CD14-positive monocyte (primary cell): ENCODE measurements at regions not wholly inside any gene's neighbourhood (a gene's known extent, or its start where the extent isn't known, plus 50 kb on each side); places are given as distances from the start of the nearest gene placed in this dataset.

Experiments used
- DNase-seq, 3 donors: peaks; one replicate each; pipeline ENCODE4 v3.0.0-alpha.2; 2011 to 2022
- H2AFZ ChIP-seq: 2 replicates; pipeline ENCODE4 v1.6.0; 2012; ENCODE audit warnings: mild to moderate bottlenecking, low read depth, low read length, inconsistent platforms; ENCODE audit not compliant: insufficient read depth, poor library complexity, severe bottlenecking
- H3K27ac ChIP-seq, 2 donors: 1 replicate in 1 of 2; 2 replicates in 1 of 2; pipeline ENCODE4 v1.5.1; 2012 to 2013; ENCODE audit warnings: low read length in 2 of 2, control low read depth in 1 of 2, inconsistent platforms in 1 of 2, low read depth in 1 of 2, mild to moderate bottlenecking in 1 of 2
- H3K27me3 ChIP-seq, 2 donors: one replicate each; pipeline versions ENCODE4 v1.6.0 to v1.6.1; 2011 to 2013; ENCODE audit warnings: low read length in 2 of 2; ENCODE audit not compliant: control insufficient read depth in 2 of 2, insufficient read depth in 2 of 2
- H3K36me3 ChIP-seq, 2 donors: replicated peaks in 1 of 2; 1 replicate in 1 of 2; 2 replicates in 1 of 2; pipeline versions ENCODE4 v1.5.1 to v1.6.1; 2012 to 2013; ENCODE audit warnings: low read length in 2 of 2, control low read depth in 1 of 2, inconsistent platforms in 1 of 2, mild to moderate bottlenecking in 1 of 2; ENCODE audit not compliant: insufficient read depth in 2 of 2, control insufficient read depth in 1 of 2
- H3K4me1 ChIP-seq, 2 donors: 1 replicate in 1 of 2; 2 replicates in 1 of 2; pipeline versions ENCODE4 v1.5.1 to v1.6.1; 2012 to 2013; ENCODE audit warnings: low read length in 2 of 2, control low read depth in 1 of 2, inconsistent platforms in 1 of 2, mild to moderate bottlenecking in 1 of 2, moderate library complexity in 1 of 2; ENCODE audit not compliant: insufficient read depth in 2 of 2, control insufficient read depth in 1 of 2
- H3K4me2 ChIP-seq: replicated peaks from 2 replicates; pipeline ENCODE3; 2012; ENCODE audit warnings: low read length, moderate library complexity, mild to moderate bottlenecking; ENCODE audit not compliant: poor library complexity, severe bottlenecking; ENCODE audit errors: extremely low read depth
- H3K4me3 ChIP-seq, 3 experiments: fragments of 200-600 bp in 1 of 3; sonication (generic) in 1 of 3; replicated peaks in 1 of 3; 1 replicate in 2 of 3; 2 replicates in 1 of 3; pipeline ENCODE4 v1.5.1; 2011 to 2013; ENCODE audit warnings: low read length in 3 of 3, mild to moderate bottlenecking in 3 of 3, control low read depth in 2 of 3, low read depth in 2 of 3, inconsistent platforms in 1 of 3, moderate library complexity in 1 of 3
- H3K79me2 ChIP-seq: 2 replicates; pipeline ENCODE4 v1.6.0; 2012; ENCODE audit warnings: mild to moderate bottlenecking, control low read depth, inconsistent platforms, low read length, moderate library complexity; ENCODE audit not compliant: insufficient read depth
- H3K9ac ChIP-seq: 2 replicates; pipeline ENCODE4 v1.6.0; 2017; ENCODE audit warnings: low read length, mild to moderate bottlenecking; ENCODE audit not compliant: insufficient read depth, poor library complexity, severe bottlenecking
- H3K9me3 ChIP-seq, 2 donors: replicated peaks in 1 of 2; 1 replicate in 1 of 2; 2 replicates in 1 of 2; pipeline versions ENCODE4 v1.5.1 to v1.6.1; 2012 to 2013; ENCODE audit warnings: low read length in 2 of 2, control low read depth in 1 of 2; ENCODE audit not compliant: control insufficient read depth in 1 of 2, insufficient read depth in 1 of 2
- H4K20me1 ChIP-seq: 2 replicates; pipeline ENCODE4 v1.6.0; 2012; ENCODE audit warnings: mild to moderate bottlenecking, low read length, control low read depth, moderate library complexity; ENCODE audit not compliant: insufficient read depth
- H3K27ac Mint-ChIP-seq, 7 donors: one replicate each; pipeline ENCODE4 v1.8.0; 2020; ENCODE audit warnings: mild to moderate bottlenecking in 7 of 7, mixed read lengths in 7 of 7, moderate library complexity in 6 of 7, inconsistent platforms in 2 of 7
- H3K27me3 Mint-ChIP-seq, 3 donors: one replicate each; pipeline ENCODE4 v1.8.0; 2021 to 2022; ENCODE audit warnings: low read depth in 3 of 3, mild to moderate bottlenecking in 3 of 3, mixed read lengths in 3 of 3, moderate library complexity in 3 of 3, inconsistent platforms in 1 of 3
- H3K36me3 Mint-ChIP-seq, 2 donors: one replicate each; pipeline ENCODE4 v1.8.0; 2020; ENCODE audit warnings: mixed read lengths in 2 of 2, inconsistent platforms in 1 of 2, mild to moderate bottlenecking in 1 of 2
- H3K4me1 Mint-ChIP-seq: one replicate; pipeline ENCODE4 v1.8.0; 2020; ENCODE audit warnings: mild to moderate bottlenecking, mixed read lengths
- H3K4me3 Mint-ChIP-seq, 2 donors: one replicate each; pipeline ENCODE4 v1.8.0; 2020; ENCODE audit warnings: mild to moderate bottlenecking in 2 of 2, mixed read lengths in 2 of 2, moderate library complexity in 1 of 2
- H3K9me3 Mint-ChIP-seq, 7 donors: one replicate each; pipeline ENCODE4 v1.8.0; 2020 to 2022; ENCODE audit warnings: mixed read lengths in 7 of 7, mild to moderate bottlenecking in 6 of 7, moderate library complexity in 6 of 7, inconsistent platforms in 2 of 7
- WGBS: methylation state at CpG from one replicate; pipeline ENCODE4 v1.1.5; 2013; ENCODE audit warnings: missing lambda C conversion rate; ENCODE audit not compliant: insufficient coverage; 5-methylcytosine and 5-hydroxymethylcytosine counted together
- intact Hi-C, 2 donors: fragments of 100-400 bp; cut with micrococcal nuclease; formaldehyde crosslinking; loops; one replicate each; pipeline versions ENCODE4 v1.15.0 to v1.15.1; 2023
- TF ChIP-seq, protein P1 (sequence below): fragments of 200-600 bp; IDR thresholded peaks from one replicate; pipeline ENCODE4 v1.8.0; 2022; ENCODE audit warnings: antibody characterized with exemption, mild to moderate bottlenecking

DNA sequence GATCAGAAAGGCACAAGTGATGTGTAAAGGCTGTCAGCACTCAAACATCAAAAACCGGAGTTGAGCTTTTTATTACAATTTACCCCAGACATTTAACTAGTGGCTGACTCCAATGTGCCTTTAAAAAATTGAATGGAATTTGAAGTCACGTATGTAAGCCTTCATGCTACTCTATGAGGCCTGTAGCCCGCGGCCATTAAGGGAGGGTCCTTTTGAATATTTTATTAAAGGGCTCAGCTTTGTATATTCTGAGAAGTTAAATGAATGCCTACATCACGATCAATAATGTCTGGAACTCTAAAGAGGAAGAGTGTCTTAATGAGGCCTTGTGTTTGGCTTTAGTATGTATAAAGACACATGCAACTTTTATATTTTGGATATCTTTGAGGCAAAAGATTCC, 916.6 kb upstream of the CELF2 start:
- Histone ChIP-seq H4K20me1 (no peaks in the 10 kb centered on the region), H3K27me3 (no peaks in the 10 kb centered on the region), H3K9ac (no peak overlapping the region), H2AFZ (no peak overlapping the region), H3K27ac (no peak overlapping the region), H3K79me2 (no peaks in the 10 kb centered on the region), H3K9me3 (peaks cover 7 to 13% of the 10 kb centered on the region in 2 donors), H3K4me2 (no peak overlapping the region), H3K4me1 (no peaks in the 10 kb centered on the region), H3K36me3 (no peaks in the 10 kb centered on the region), H3K4me3 (no peak overlapping the region)
- H3K9me3 Mint-ChIP-seq: peaks cover 0 to 9% (median 2%) of the 10 kb centered on the region in 7 donors
- intact Hi-C loops: no loop called here
- H3K4me1 Mint-ChIP-seq: no peaks in the 10 kb centered on the region
- H3K36me3 Mint-ChIP-seq: no peaks in the 10 kb centered on the region
- no peaks in the 10 kb centered on the region for H3K27me3 Mint-ChIP-seq
- H3K4me3 Mint-ChIP-seq: no peak overlapping the region
- DNase-seq: no peak
- no peak overlapping the region for H3K27ac Mint-ChIP-seq
- TF ChIP-seq, protein P1, sequence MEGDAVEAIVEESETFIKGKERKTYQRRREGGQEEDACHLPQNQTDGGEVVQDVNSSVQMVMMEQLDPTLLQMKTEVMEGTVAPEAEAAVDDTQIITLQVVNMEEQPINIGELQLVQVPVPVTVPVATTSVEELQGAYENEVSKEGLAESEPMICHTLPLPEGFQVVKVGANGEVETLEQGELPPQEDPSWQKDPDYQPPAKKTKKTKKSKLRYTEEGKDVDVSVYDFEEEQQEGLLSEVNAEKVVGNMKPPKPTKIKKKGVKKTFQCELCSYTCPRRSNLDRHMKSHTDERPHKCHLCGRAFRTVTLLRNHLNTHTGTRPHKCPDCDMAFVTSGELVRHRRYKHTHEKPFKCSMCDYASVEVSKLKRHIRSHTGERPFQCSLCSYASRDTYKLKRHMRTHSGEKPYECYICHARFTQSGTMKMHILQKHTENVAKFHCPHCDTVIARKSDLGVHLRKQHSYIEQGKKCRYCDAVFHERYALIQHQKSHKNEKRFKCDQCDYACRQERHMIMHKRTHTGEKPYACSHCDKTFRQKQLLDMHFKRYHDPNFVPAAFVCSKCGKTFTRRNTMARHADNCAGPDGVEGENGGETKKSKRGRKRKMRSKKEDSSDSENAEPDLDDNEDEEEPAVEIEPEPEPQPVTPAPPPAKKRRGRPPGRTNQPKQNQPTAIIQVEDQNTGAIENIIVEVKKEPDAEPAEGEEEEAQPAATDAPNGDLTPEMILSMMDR: no peak
- WGBS: 93% methylated on average over 3 of the region's 5 CpGs

DNA sequence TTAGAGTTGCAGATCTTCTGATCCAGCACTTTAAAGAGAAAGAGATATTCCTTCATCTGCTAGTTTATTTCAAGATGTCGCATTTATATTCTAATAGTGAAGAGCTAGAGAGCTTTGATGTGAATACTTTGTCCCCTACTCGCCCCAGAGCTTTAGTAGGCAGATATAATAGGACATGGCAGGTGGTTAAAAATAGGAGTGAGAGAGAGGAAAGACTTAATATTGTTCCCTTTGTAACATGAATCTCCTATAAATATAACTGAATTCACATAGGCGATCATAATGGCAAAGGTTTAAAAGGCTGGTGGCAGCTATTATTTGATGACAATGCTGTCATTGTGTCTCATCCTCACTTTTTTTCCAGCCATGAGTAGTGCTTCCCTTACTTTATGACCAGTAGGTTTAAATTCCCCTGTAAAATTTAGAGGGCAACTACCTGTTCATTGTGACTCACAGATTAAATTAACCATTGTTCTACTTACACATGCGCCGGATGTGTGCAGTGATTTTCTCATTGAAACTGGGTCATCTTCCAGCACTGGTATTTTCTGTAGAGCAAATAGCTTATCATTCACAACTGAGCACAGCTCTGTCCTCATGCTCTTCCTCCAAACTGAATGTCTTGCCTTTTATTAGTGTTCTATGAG, 906.7 kb upstream of the CELF2 start:
- TF ChIP-seq, protein P1: no peak
- Mint-ChIP-seq H3K9me3 (peaks cover 0 to 2% (median 0%) of the 10 kb centered on the region in 7 donors), H3K27me3 (peaks cover 0 to 2% (median 0%) of the 10 kb centered on the region in 3 donors), H3K36me3 (no peaks in the 10 kb centered on the region), H3K4me1 (no peaks in the 10 kb centered on the region), H3K27ac (no peak overlapping the region), H3K4me3 (no peak overlapping the region)
- Histone ChIP-seq H2AFZ (no peak overlapping the region), H3K4me2 (no peak overlapping the region), H3K79me2 (no peaks in the 10 kb centered on the region), H4K20me1 (no peaks in the 10 kb centered on the region), H3K9me3 (peaks cover 0 to 3% of the 10 kb centered on the region in 2 donors), H3K9ac (no peak overlapping the region), H3K4me3 (no peak overlapping the region), H3K36me3 (no peaks in the 10 kb centered on the region), H3K27ac (no peak overlapping the region), H3K27me3 (no peaks in the 10 kb centered on the region), H3K4me1 (no peaks in the 10 kb centered on the region)
- intact Hi-C loops: no loop called here
- no peak for DNase-seq
- WGBS: no CpG with 5 or more reads among the region's 5 CpGs
